Esophagus squamous epithelium (tissue), 5 donors: ENCODE measurements at regions not wholly inside any gene's neighbourhood (a gene's known extent, or its start where the extent isn't known, plus 50 kb on each side); places are given as distances from the start of the nearest gene placed in this dataset.

Experiments
- DNase-seq: peaks from one replicate; lab custom pipeline; 2025; lab: John Stamatoyannopoulos, UW
- H3K27ac ChIP-seq, 4 donors: fragments of 200-600 bp; sonication (generic); one replicate each; pipeline ENCODE4 v1.5.1; 2016 to 2019; ENCODE audit warnings: mild to moderate bottlenecking in 1 of 4
- H3K27me3 ChIP-seq, 4 donors: fragments of 200-600 bp; sonication (generic); 1 replicate in 3 of 4; 2 replicates in 1 of 4; pipeline versions ENCODE4 v1.5.1 to v1.6.0; 2017 to 2021; ENCODE audit warnings: antibody characterized with exemption in 1 of 4
- H3K36me3 ChIP-seq, 3 donors: fragments of 200-600 bp; sonication (generic); one replicate each; pipeline ENCODE4 v1.5.1; 2016 to 2019
- H3K4me1 ChIP-seq, 3 donors: fragments of 200-600 bp; sonication (generic); one replicate each; pipeline ENCODE4 v1.5.1; 2017 to 2019
- H3K4me3 ChIP-seq, 4 donors: fragments of 200-600 bp; sonication (generic); 1 replicate in 3 of 4; 2 replicates in 1 of 4; pipeline ENCODE4 v1.5.1; 2016 to 2019; ENCODE audit warnings: mild to moderate bottlenecking in 2 of 4, moderate library complexity in 1 of 4
- H3K9me3 ChIP-seq, 3 donors: fragments of 200-600 bp; sonication (generic); one replicate each; pipeline ENCODE4 v1.5.1; 2016 to 2019
- CTCF ChIP-seq, 6 experiments: fragments of 450-650 bp in 4 of 6; fragments of 200-600 bp in 2 of 6; sonication (generic) in 2 of 6; IDR thresholded peaks; one replicate each; pipeline ENCODE4 v1.5.1; 2016 to 2019; ENCODE audit warnings: antibody characterized with exemption in 6 of 6, mild to moderate bottlenecking in 4 of 6, moderate library complexity in 4 of 6
- POLR2A ChIP-seq, 4 donors: fragments of 450-650 bp; IDR thresholded peaks; one replicate each; pipeline ENCODE4 v1.6.1; 2017; ENCODE audit warnings: antibody characterized with exemption in 4 of 4, mild to moderate bottlenecking in 4 of 4, moderate library complexity in 3 of 4
- WGBS, 2 donors: methylation state at CpG; one replicate each; pipeline ENCODE4 v1.1.5; 2018; 5-methylcytosine and 5-hydroxymethylcytosine counted together
- intact Hi-C: fragments of 100-400 bp; cut with DNase I; formaldehyde crosslinking; loops from one replicate; pipeline ENCODE4 v1.15.0; 2022
- donor health status: DM: yes; HTN: yes; CAD: no.

DNA sequence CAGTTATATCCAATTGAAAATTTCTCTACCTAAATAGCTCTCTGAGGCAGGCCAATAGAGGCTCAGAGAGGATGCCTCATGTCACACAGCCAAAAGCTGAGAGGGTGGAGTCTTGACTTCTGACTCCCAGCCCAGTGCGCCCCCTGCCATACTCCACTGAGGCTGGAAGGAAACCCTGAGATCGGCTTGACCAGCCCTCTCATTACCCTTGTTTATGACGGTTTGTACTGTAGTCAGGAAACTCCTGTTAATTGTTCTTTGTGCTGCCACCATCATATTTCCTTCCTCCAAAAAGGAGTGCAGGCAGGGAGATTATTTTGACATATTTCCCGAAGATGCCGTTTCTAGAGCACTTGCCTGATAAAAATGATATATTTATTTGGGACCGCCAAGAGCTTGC, 107.9 kb downstream of the AIPL1 start:
- H3K9me3 ChIP-seq = no peaks in the 10 kb centered on the region
- no peaks in the 10 kb centered on the region for H3K36me3 ChIP-seq
- H3K27ac ChIP-seq = peak overlapping the region in 2 of 4 donors; percentile 65 to 67
- intact Hi-C loops = no loop called here
- H3K27me3 ChIP-seq = peaks cover 0 to 27% (median 0%) of the 10 kb centered on the region in 4 donors
- WGBS, 2 donors = 20 to 26% methylated on average over 5 to 6 of the region's 6 CpGs
- H3K4me1 ChIP-seq = peaks cover 0 to 4% (median 0%) of the 10 kb centered on the region in 3 donors
- no peak for TF ChIP-seq POLR2A (IDR thresholded peaks at IDR 0.05)
- no peak for TF ChIP-seq CTCF (IDR thresholded peaks at IDR 0.05)
- DNase-seq = no peak
- no peak overlapping the region for H3K4me3 ChIP-seq

GRCh38 chr17:6326483-6326882, 108.4 kb downstream of the AIPL1 start:
- TF ChIP-seq CTCF (IDR thresholded peaks at IDR 0.05) = no peak
- TF ChIP-seq POLR2A (IDR thresholded peaks at IDR 0.05) = no peak
- intact Hi-C loops = no loop called here
- DNase-seq = no peak
- no peaks in the 10 kb centered on the region for H3K36me3 ChIP-seq
- H3K9me3 ChIP-seq = no peaks in the 10 kb centered on the region
- peak overlapping the region in 2 of 4 donors; percentile 16 to 59 for H3K27ac ChIP-seq
- no peak overlapping the region for H3K4me3 ChIP-seq
- peaks cover 0 to 32% (median 0%) of the 10 kb centered on the region in 4 donors for H3K27me3 ChIP-seq
- H3K4me1 ChIP-seq = peaks cover 0 to 4% (median 0%) of the 10 kb centered on the region in 3 donors
- WGBS, 2 donors = 64 to 72% methylated on average over 8 of the region's 8 CpGs

DNA sequence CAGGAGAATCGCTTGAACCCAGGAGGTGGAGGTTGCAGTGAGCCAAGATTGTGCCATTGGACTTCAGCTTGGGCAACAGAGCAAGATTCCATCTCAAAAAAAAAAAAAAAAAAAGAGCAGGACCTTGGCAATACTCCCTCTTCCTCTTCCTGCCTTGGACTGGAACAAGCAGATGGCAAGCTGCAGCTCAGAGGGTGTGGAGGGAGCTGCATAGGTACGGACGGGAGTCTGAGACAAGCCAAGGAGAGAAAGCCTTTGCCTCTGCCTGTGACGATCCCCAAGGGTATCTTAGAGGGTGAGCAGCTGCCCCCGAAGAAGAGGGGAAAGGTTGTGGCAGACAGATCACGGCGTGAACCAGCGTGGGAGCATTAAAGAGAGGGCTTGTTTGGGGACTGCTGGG, 109.2 kb downstream of the AIPL1 start:
- Histone ChIP-seq H3K9me3 (no peaks in the 10 kb centered on the region), H3K36me3 (no peaks in the 10 kb centered on the region), H3K27me3 (peaks cover 0 to 39% (median 0%) of the 10 kb centered on the region in 4 donors), H3K4me3 (no peak overlapping the region), H3K27ac (peak overlapping the region in 2 of 4 donors; percentile 16 to 59), H3K4me1 (peaks cover 0 to 4% (median 0%) of the 10 kb centered on the region in 3 donors)
- no peak for TF ChIP-seq CTCF (IDR thresholded peaks at IDR 0.05)
- no peak for TF ChIP-seq POLR2A (IDR thresholded peaks at IDR 0.05)
- WGBS, 2 donors = 65 to 72% methylated on average over 8 of the region's 8 CpGs
- intact Hi-C loops = no loop called here
- no peak for DNase-seq

- TF ChIP-seq POLR2A (IDR thresholded peaks at IDR 0.05) (no peak), CTCF (IDR thresholded peaks at IDR 0.05) (no peak)
These were observed 109.9 kb downstream of the AIPL1 start for GRCh38 chr17:6325051-6325450.

GRCh38 chr17:6323626-6324356, 111.1 kb downstream of the AIPL1 start:
- Histone ChIP-seq H3K36me3 (no peaks in the 10 kb centered on the region), H3K9me3 (no peaks in the 10 kb centered on the region), H3K4me3 (no peak overlapping the region), H3K27me3 (peaks cover 0 to 43% (median 0%) of the 10 kb centered on the region in 4 donors), H3K4me1 (peaks cover 0 to 4% (median 0%) of the 10 kb centered on the region in 3 donors), H3K27ac (peak overlapping the region in 1 of 4 donors; percentile 21)
- TF ChIP-seq POLR2A (IDR thresholded peaks at IDR 0.05) = no peak
- no peak for TF ChIP-seq CTCF (IDR thresholded peaks at IDR 0.05)
- intact Hi-C loops = no loop called here
- 60 to 63% methylated on average over 14 to 17 of the region's 17 CpGs for WGBS, 2 donors
- no peak for DNase-seq

More at GRCh38 chr17:6325051-6325450, 109.9 kb downstream of the AIPL1 start:
- WGBS, 2 donors = 75 to 86% methylated on average over 6 of the region's 6 CpGs
- intact Hi-C loops = no loop called here
- Histone ChIP-seq H3K27ac (peak overlapping the region in 1 of 4 donors; percentile 26), H3K9me3 (no peaks in the 10 kb centered on the region), H3K27me3 (peaks cover 0 to 39% (median 0%) of the 10 kb centered on the region in 4 donors), H3K4me3 (no peak overlapping the region), H3K36me3 (no peaks in the 10 kb centered on the region), H3K4me1 (peaks cover 0 to 4% (median 0%) of the 10 kb centered on the region in 3 donors)
- no peak for DNase-seq
